Ovary (tissue), 7 donors: ENCODE measurements at regions not wholly inside any gene's neighbourhood (a gene's known extent, or its start where the extent isn't known, plus 50 kb on each side); places are given as distances from the start of the nearest gene placed in this dataset.
A peak's percentile ranks its signal among the peaks of the same experiment; 100 is the strongest.

Source experiments
- DNase-seq, 5 donors: peaks; one replicate each; pipeline ENCODE4 v3.0.0-alpha.2; 2019 to 2020
- H3K27ac ChIP-seq, 2 donors: fragments of 200-600 bp; one replicate each; pipeline versions ENCODE4 v1.5.1 to v1.8.0; 2019 to 2022
- H3K27me3 ChIP-seq: fragments of 200-600 bp; one replicate; pipeline ENCODE4 v1.8.0; 2022
- H3K36me3 ChIP-seq: fragments of 200-600 bp; sonication (generic); one replicate; pipeline ENCODE4 v1.5.1; 2019
- H3K4me1 ChIP-seq: one replicate; pipeline ENCODE4 v1.8.1; 2013; ENCODE audit warnings: mild to moderate bottlenecking, moderate library complexity; ENCODE audit not compliant: insufficient read depth
- H3K4me3 ChIP-seq: fragments of 200-600 bp; sonication (generic); one replicate; pipeline ENCODE4 v1.5.1; 2017
- H3K9me3 ChIP-seq, 2 donors: fragments of 200-600 bp in 1 of 2; sonication (generic) in 1 of 2; one replicate each; pipeline versions ENCODE4 v1.5.1 to v1.8.1; 2013 to 2019; ENCODE audit warnings: mild to moderate bottlenecking in 1 of 2, moderate library complexity in 1 of 2
- EP300 ChIP-seq: sonication (generic); formaldehyde crosslinking; IDR thresholded peaks from one replicate; pipeline ENCODE4 v1.6.1; 2017; ENCODE audit warnings: antibody characterized with exemption
- POLR2A ChIP-seq: fragments of 450-650 bp; IDR thresholded peaks from one replicate; pipeline ENCODE4 v1.6.1; 2017; ENCODE audit warnings: antibody characterized with exemption, mild to moderate bottlenecking, moderate library complexity
- WGBS, 3 donors: extraction: QIAGEN DNeasy Blood & Tissue Kit in 1 of 3; methylation state at CpG; one replicate each; pipeline versions ENCODE4 v1.1.5 to v1.1.7; 2013 to 2017; 5-methylcytosine and 5-hydroxymethylcytosine counted together
- intact Hi-C, 4 donors: fragments of 100-400 bp; cut with DNase I; formaldehyde crosslinking; loops; one replicate each; pipeline versions ENCODE4 v1.11.0 to v1.15.1; 2022 to 2023
- TF ChIP-seq, protein P1 (sequence below), 3 donors: fragments of 450-650 bp in 2 of 3; fragments of 200-600 bp in 1 of 3; IDR thresholded peaks; one replicate each; pipeline versions ENCODE4 v1.5.1 to v1.8.0; 2016 to 2022; ENCODE audit warnings: antibody characterized with exemption in 3 of 3, mild to moderate bottlenecking in 1 of 3
- donor health status: DM: no; HTN: no; CAD: no; lungs with moderate emphysema.
- donor health status: DM: no; HTN: no; CAD: no.
- donor health status: Bipolar disorder and iron deficiency.
- donor health status: DM: no; HTN: no; CAD: no.
- donor health status: DM: yes; HTN: yes; CAD: no.

DNA sequence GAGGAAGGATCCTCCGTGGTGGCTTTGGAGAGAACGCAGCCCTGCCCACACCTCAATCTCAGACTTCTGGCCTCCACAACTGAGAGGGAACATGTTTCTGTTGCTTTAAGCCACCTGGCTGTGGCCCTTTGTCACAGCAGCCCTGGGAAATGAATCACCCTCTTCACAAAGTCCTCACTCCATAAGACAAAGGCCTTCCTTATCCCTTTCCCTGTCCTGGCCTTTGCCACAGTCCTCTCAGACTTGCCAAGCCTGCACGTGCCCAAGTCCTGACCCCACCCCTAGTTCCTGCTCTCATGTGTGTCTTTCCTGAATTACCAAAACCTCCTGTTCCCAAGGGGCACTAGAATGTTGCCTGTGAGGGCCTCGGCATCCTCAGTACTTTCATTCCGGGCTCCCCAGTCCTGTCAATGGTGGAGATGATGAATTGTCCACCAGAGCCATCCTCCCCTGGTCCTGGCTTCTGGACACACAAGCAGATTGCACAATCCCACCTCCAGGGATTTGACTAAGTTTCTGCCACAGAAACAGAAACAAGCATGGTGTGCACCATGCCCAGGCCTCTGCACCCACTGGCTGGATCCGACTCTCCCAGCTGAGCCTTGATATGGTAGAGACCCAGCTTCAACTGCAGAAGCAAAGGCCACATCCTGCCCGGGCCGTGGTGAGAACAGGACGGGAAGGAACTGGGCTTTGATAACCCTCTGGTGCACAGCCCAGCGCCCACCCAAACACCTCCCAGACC is 232.6 kb upstream of the PDE10A start:
- DNase-seq = peak in 1 of 5 donors; percentile 44
- intact Hi-C loops = loop anchor here in 1 of 4 donors (10.0 kb wide), 1 partner anchor 89 kb away; no protein-coding TSS in a partner anchor
- Histone ChIP-seq H3K4me1 (no peaks in the 10 kb centered on the region), H3K36me3 (no peaks in the 10 kb centered on the region), H3K27ac (no peak overlapping the region), H3K27me3 (no peaks in the 10 kb centered on the region), H3K9me3 (no peaks in the 10 kb centered on the region), H3K4me3 (no peak overlapping the region)
- TF ChIP-seq, protein P1, sequence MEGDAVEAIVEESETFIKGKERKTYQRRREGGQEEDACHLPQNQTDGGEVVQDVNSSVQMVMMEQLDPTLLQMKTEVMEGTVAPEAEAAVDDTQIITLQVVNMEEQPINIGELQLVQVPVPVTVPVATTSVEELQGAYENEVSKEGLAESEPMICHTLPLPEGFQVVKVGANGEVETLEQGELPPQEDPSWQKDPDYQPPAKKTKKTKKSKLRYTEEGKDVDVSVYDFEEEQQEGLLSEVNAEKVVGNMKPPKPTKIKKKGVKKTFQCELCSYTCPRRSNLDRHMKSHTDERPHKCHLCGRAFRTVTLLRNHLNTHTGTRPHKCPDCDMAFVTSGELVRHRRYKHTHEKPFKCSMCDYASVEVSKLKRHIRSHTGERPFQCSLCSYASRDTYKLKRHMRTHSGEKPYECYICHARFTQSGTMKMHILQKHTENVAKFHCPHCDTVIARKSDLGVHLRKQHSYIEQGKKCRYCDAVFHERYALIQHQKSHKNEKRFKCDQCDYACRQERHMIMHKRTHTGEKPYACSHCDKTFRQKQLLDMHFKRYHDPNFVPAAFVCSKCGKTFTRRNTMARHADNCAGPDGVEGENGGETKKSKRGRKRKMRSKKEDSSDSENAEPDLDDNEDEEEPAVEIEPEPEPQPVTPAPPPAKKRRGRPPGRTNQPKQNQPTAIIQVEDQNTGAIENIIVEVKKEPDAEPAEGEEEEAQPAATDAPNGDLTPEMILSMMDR (IDR thresholded peaks at IDR 0.05) = no peak
- TF ChIP-seq EP300 (no peak), POLR2A (no peak)
- 63 to 86% (median 82%) methylated on average over 10 of the region's 10 CpGs for WGBS, 3 donors

DNA sequence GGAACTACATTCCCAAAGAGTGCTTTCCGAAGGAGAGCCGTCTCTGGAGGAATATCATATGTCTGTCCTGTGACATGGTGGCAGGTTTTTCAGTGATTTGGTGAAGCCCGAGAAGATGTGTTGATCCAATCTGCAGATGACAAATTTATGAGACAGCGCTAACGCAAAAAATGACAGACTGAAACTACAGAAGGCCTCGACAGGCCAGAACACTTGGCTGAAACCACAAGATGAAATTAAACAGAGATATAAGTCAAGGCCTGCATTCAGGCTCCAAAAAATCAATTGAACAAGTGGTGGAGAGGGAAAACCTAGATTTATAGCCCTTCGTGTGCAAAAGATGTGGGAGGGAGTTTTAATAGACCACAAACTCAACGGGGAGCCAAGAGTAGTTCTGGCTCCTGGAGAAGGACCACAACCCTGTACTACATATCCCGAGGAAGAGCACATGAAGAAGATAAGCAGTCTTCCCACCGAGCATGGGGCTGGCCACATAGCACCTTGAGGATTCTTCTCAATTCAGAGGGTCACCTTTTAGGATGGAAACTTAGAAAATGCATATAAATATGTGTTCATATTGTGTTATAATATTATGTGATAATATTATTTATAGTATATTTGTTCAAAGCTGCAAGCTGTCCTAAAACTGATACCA is 231.3 kb upstream of the PDE10A start:
- no peak overlapping the region for H3K27ac ChIP-seq
- no peak for TF ChIP-seq EP300
- WGBS, 3 donors = 49 to 62% (median 52%) methylated on average over 10 of the region's 10 CpGs
- intact Hi-C loops = loop anchor here in 1 of 4 donors (10.0 kb wide), 1 partner anchor 91 kb away; no protein-coding TSS in a partner anchor
- H3K4me1 ChIP-seq = no peaks in the 10 kb centered on the region
- H3K9me3 ChIP-seq = no peaks in the 10 kb centered on the region
- no peaks in the 10 kb centered on the region for H3K36me3 ChIP-seq
- peak in 1 of 5 donors; percentile 3 for DNase-seq
- H3K27me3 ChIP-seq = no peaks in the 10 kb centered on the region
- H3K4me3 ChIP-seq = no peak overlapping the region

DNA sequence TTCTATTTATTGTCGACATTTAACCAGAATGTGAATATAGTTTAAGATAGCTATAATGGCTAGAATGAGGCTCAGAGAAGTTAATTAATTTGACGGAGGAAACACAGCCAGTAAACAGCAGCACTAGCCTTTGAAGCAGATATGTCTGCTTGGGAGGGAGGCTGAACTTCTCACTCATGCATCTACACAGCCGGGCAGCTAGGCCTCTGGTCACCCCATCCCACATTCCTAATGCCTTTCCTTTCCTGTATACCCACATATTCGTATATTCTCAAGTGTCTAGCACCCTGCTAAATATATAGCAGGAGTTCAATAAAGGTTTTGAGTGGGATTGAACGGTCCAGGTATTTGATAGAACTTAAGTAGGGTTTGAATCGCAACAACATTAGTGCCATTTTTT is 230.4 kb upstream of the PDE10A start:
- no peak for DNase-seq
- Histone ChIP-seq H3K27ac (no peak overlapping the region), H3K36me3 (no peaks in the 10 kb centered on the region), H3K27me3 (no peaks in the 10 kb centered on the region), H3K9me3 (no peaks in the 10 kb centered on the region), H3K4me3 (no peak overlapping the region), H3K4me1 (no peaks in the 10 kb centered on the region)
- WGBS, 3 donors = 78 to 94% (median 93%) methylated on average over 6 of the region's 6 CpGs
- intact Hi-C loops = loop anchor here in 1 of 4 donors (10.0 kb wide), 1 partner anchor 91 kb away; no protein-coding TSS in a partner anchor
- TF ChIP-seq, protein P1 (IDR thresholded peaks at IDR 0.05) = no peak
- TF ChIP-seq POLR2A (no peak), EP300 (no peak)

DNA sequence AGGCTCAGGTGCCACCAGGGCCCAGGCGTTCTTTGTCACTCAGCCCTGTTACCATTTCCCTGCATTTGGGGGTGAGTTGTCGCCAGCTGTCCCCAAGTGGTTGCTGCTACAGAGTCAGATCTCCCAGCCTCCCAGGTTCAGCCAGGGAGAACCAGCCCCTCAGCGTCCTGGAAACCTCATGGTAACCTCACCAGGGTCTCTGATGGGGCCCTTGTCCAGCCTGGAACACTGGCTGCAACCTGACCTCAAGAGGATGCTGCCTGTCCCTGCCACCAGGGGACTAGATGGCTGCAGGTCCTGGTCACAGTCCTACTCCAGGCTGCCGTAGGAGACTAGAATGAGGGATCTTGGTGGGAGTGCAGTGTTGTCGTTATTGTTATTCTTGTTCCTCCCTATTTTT is 228.3 kb upstream of the PDE10A start:
- no peaks in the 10 kb centered on the region for H3K36me3 ChIP-seq
- H3K4me3 ChIP-seq = no peak overlapping the region
- no peak overlapping the region for H3K27ac ChIP-seq
- intact Hi-C loops = loop anchor here in 1 of 4 donors (10.0 kb wide), 1 partner anchor 93 kb away; no protein-coding TSS in a partner anchor
- TF ChIP-seq POLR2A = no peak
- TF ChIP-seq EP300 = no peak
- TF ChIP-seq, protein P1 (IDR thresholded peaks at IDR 0.05) = no peak
- H3K4me1 ChIP-seq = no peaks in the 10 kb centered on the region
- H3K27me3 ChIP-seq = no peaks in the 10 kb centered on the region
- 80 to 86% (median 86%) methylated on average over 5 of the region's 5 CpGs for WGBS, 3 donors
- DNase-seq = peak in 1 of 5 donors; percentile 15
- no peaks in the 10 kb centered on the region for H3K9me3 ChIP-seq

DNA sequence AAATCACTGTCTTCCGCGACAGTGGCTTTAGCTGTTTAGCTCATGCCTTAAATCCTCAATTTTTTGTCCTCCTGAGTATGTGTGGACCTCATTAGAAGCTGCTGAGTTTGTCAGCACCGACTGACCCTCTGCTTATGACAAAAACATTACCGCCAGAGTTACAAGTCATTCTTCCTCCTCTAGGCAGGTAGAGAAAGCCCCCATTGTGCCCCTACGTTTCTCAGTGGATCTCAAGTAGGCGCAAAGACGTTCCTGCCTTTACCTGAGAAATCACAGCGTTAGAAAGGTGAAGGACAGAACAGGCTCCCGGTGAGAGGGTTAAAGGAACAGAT is 227.3 kb upstream of the PDE10A start:
- Histone ChIP-seq H3K27ac (no peak overlapping the region), H3K4me1 (no peaks in the 10 kb centered on the region), H3K36me3 (no peaks in the 10 kb centered on the region), H3K9me3 (no peaks in the 10 kb centered on the region), H3K4me3 (no peak overlapping the region), H3K27me3 (no peaks in the 10 kb centered on the region)
- no peak for DNase-seq
- 54 to 61% (median 54%) methylated on average over 9 of the region's 9 CpGs for WGBS, 3 donors
- intact Hi-C loops = loop anchor here in 1 of 4 donors (10.0 kb wide), 1 partner anchor 94 kb away; no protein-coding TSS in a partner anchor
- TF ChIP-seq EP300 = no peak
- TF ChIP-seq, protein P1 (IDR thresholded peaks at IDR 0.05) = peak in 1 of 3 donors; percentile 2
- no peak for TF ChIP-seq POLR2A
